SK-N-SH treated with all-trans-retinoic acid at 6 μM for 48 hours (cell line): ENCODE measurements at regions not wholly inside any gene's neighbourhood (a gene's known extent, or its start where the extent isn't known, plus 50 kb on each side); places are given as distances from the start of the nearest gene placed in this dataset.
"Not testable (repeated sequence)": the region's sequence is repeated elsewhere in the genome, so short reads cannot be mapped to it uniquely, and the experiment has no call there.

Experiments
- CREB5 ChIP-seq: fragments of 250-450 bp; sonication (Bioruptor Pico); IDR thresholded peaks from 2 replicates; pipeline ENCODE4 v1.5.1; 2020; ENCODE audit warnings: low read depth, mild to moderate bottlenecking, moderate library complexity
- CSRNP3 ChIP-seq: fragments of 250-450 bp; sonication (Bioruptor Pico); IDR thresholded peaks from 2 replicates; pipeline ENCODE4 v1.5.1; 2021; ENCODE audit warnings: mild to moderate bottlenecking, moderate library complexity
- ESRRG ChIP-seq: fragments of 250-450 bp; sonication (Bioruptor Pico); IDR thresholded peaks from 2 replicates; pipeline ENCODE4 v1.6.1; 2021; ENCODE audit warnings: mild to moderate bottlenecking
- PATZ1 ChIP-seq: fragments of 250-450 bp; sonication (Bioruptor Pico); IDR thresholded peaks from 2 replicates; pipeline ENCODE4 v1.8.0; 2020; ENCODE audit warnings: mild to moderate bottlenecking, moderate library complexity, borderline replicate concordance
- POU6F1 ChIP-seq: fragments of 250-450 bp; sonication (Bioruptor Pico); IDR thresholded peaks from 2 replicates; pipeline ENCODE4 v1.8.0; 2021; ENCODE audit warnings: low read depth, mild to moderate bottlenecking, moderate library complexity, borderline replicate concordance
- PPARA ChIP-seq: fragments of 250-450 bp; sonication (Bioruptor Pico); IDR thresholded peaks from 2 replicates; pipeline ENCODE4 v1.5.0; 2020; ENCODE audit warnings: mild to moderate bottlenecking, borderline replicate concordance
- RARB ChIP-seq: fragments of 250-450 bp; sonication (Bioruptor Pico); IDR thresholded peaks from 2 replicates; pipeline ENCODE4 v1.8.0; 2021; ENCODE audit warnings: mild to moderate bottlenecking, moderate library complexity
- TOX ChIP-seq: fragments of 250-450 bp; sonication (Bioruptor Pico); IDR thresholded peaks from 2 replicates; pipeline ENCODE4 v1.8.0; 2021; ENCODE audit warnings: mild to moderate bottlenecking, moderate library complexity, borderline replicate concordance
- ZFP3 ChIP-seq: fragments of 250-450 bp; sonication (Bioruptor Pico); IDR thresholded peaks from 2 replicates; pipeline ENCODE4 v1.5.0; 2020; ENCODE audit warnings: mild to moderate bottlenecking, moderate library complexity

- not testable (repeated sequence) for TF ChIP-seq ESRRG (CRISPR knock-in tag); CSRNP3 (CRISPR knock-in tag); ZFP3 (CRISPR knock-in tag); PATZ1 (CRISPR knock-in tag); PPARA; CREB5 (CRISPR knock-in tag); POU6F1 (CRISPR knock-in tag); RARB (CRISPR knock-in tag); TOX (CRISPR knock-in tag)
Measured at GRCh38 chr3:148525621-148526020, 172.1 kb upstream of the AGTR1 start.
